SK-N-MC (cell line): ENCODE measurements at regions not wholly inside any gene's neighbourhood (a gene's known extent, or its start where the extent isn't known, plus 50 kb on each side); places are given as distances from the start of the nearest gene placed in this dataset.

Experiments used
- DNase-seq: peaks from one replicate; pipeline ENCODE4 v3.0.0-alpha.2; 2011; ENCODE audit warnings: low read depth, low spot score
- H3K27ac ChIP-seq: fragments of 200-600 bp; sonication (generic); 2 replicates; pipeline ENCODE4 v1.5.1; 2016; ENCODE audit warnings: mixed run types
- H3K36me3 ChIP-seq: fragments of 200-600 bp; sonication (generic); 2 replicates; pipeline ENCODE4 v1.6.1; 2017; ENCODE audit warnings: antibody characterized with exemption, low read length, mixed read lengths; ENCODE audit not compliant: insufficient read depth
- H3K4me3 ChIP-seq: fragments of 200-600 bp; sonication (generic); 2 replicates; pipeline ENCODE4 v1.5.1; 2016
- H3K9ac ChIP-seq: fragments of 200-600 bp; sonication (generic); 2 replicates; pipeline ENCODE4 v1.8.0; 2017; ENCODE audit warnings: mixed run types, mixed read lengths; ENCODE audit not compliant: insufficient read length
- H3K9me3 ChIP-seq: fragments of 200-600 bp; sonication (generic); 2 replicates; pipeline ENCODE4 v1.6.1; 2017; ENCODE audit warnings: low read depth, mild to moderate bottlenecking, antibody characterized with exemption, low read length, moderate library complexity, mixed read lengths
- EZH2 ChIP-seq: fragments of 200-600 bp; sonication (generic); IDR thresholded peaks from one replicate; pipeline ENCODE4 v1.6.1; 2017; ENCODE audit warnings: antibody characterized with exemption
- FOXP2 ChIP-seq: optimal IDR thresholded peaks from 2 replicates; pipeline ENCODE3; 2011; ENCODE audit warnings: mild to moderate bottlenecking, moderate library complexity; ENCODE audit not compliant: insufficient read depth; ENCODE audit errors: extremely low read length, control extremely low read depth
- POLR2AphosphoS5 ChIP-seq: IDR thresholded peaks from 2 replicates; pipeline ENCODE4 v1.6.1; 2012; ENCODE audit warnings: mild to moderate bottlenecking, low read depth, low read length, borderline replicate concordance

DNA sequence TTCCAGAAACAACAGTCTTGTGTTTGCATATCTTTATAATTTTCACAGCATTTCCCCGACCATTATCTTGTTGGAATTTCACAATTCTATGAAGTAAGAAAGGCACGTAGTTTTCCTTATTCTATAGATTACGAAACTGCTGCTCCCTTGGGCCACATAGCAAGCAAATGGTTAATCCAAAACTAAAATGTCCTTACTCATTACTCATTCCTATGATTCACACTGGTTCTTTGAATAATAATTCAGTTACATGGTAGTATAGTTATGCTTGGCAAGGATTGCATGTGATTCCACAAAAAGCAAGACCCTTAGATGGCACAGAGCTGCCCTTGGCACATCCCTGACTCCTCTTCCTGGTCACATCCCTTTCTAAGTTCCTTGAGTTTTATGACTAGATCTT, 51.2 kb downstream of the OR13H1 start:
- no peak overlapping the region for H3K4me3 ChIP-seq
- no peak overlapping the region for H3K27ac ChIP-seq
- no peaks in the 10 kb centered on the region for H3K9me3 ChIP-seq
- no peak for TF ChIP-seq EZH2
- no peak for TF ChIP-seq FOXP2
- TF ChIP-seq POLR2AphosphoS5 = no peak
- no peak for DNase-seq
- H3K36me3 ChIP-seq = no peaks in the 10 kb centered on the region
- no peak overlapping the region for H3K9ac ChIP-seq

DNA sequence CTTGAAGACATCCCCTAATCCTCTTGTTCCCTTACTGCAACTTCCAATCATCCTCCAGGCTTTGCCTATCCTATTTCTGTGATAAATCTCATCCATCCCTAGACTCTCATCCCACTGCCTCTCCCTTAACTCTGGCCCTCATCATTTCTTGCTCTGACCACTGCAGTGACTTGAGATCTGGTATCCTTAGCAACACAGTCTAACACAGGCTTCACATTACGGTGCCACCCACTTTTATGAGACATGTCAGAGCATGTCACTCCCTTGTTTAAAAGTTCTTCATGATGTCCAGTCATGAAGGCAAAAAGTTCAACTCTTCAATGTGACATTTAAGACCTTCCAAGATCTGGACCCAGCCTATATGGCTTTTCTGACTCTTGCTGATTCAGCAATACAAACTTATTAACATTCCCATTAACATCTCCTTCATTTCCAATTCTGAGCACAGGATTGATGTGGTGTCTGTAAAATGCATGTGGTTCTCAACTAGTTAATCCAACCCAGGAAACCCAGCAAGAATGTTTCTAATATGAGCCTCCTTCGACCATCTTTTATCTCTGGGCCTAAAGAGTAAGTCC, 64.0 kb downstream of the OR13H1 start:
- TF ChIP-seq POLR2AphosphoS5 (no peak), EZH2 (no peak), FOXP2 (no peak)
- Histone ChIP-seq H3K27ac (no peak overlapping the region), H3K4me3 (no peak overlapping the region), H3K9me3 (no peaks in the 10 kb centered on the region), H3K9ac (no peak overlapping the region), H3K36me3 (no peaks in the 10 kb centered on the region)
- no peak for DNase-seq

DNA sequence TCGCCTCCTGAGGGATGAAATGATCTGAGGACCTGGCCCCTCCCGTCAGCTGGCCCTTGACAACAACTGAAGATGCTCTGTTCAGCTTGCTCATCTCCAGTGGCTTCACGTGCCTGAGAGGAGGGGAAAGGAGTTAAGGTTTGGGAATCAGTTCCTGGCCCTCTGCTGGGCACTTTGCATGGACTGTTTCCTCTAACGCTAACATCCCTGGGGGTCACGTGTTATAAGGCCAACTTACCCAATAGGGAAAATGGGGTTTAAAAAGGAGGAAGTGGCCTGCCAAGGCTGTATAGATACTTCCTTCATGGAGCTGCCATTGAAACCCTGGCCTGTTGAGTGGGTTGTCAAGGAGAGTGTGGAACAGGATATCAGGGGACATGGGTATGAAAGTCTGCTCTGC, 65.6 kb downstream of the OR13H1 start:
- no peak for TF ChIP-seq POLR2AphosphoS5
- no peak for TF ChIP-seq FOXP2
- TF ChIP-seq EZH2 = no peak
- Histone ChIP-seq H3K36me3 (no peaks in the 10 kb centered on the region), H3K9me3 (no peaks in the 10 kb centered on the region), H3K9ac (no peak overlapping the region), H3K4me3 (no peak overlapping the region), H3K27ac (no peak overlapping the region)
- no peak for DNase-seq

DNA sequence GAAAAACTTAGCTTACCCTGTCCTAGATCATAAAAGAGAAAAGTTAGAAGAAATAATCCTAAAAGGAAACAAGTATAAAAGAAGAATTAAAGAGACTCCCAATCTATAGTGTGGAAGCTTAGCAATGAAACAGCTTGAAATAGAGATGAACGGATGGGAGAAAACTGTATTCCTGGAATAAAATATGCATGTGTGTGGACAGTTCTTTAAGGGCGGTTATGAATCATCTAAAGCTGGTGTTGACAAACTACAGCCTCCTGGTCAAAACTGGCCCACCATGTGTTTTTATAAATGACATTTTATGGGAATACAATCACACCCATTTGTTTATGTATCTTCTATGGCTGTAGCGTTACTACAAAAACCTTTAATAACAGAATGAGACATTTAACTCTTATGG, 69.4 kb downstream of the OR13H1 start:
- TF ChIP-seq EZH2 (no peak), POLR2AphosphoS5 (no peak), FOXP2 (no peak)
- H3K4me3 ChIP-seq = no peak overlapping the region
- H3K27ac ChIP-seq = no peak overlapping the region
- H3K9ac ChIP-seq = no peak overlapping the region
- no peak for DNase-seq
- no peaks in the 10 kb centered on the region for H3K36me3 ChIP-seq
- no peaks in the 10 kb centered on the region for H3K9me3 ChIP-seq

GRCh38 chrX:131614241-131614640, 70.4 kb downstream of the OR13H1 start:
- no peak overlapping the region for H3K27ac ChIP-seq
- H3K9me3 ChIP-seq = no peaks in the 10 kb centered on the region
- no peak for TF ChIP-seq FOXP2
- no peak for TF ChIP-seq EZH2
- TF ChIP-seq POLR2AphosphoS5 = no peak
- no peak overlapping the region for H3K4me3 ChIP-seq
- no peak for DNase-seq
- no peak overlapping the region for H3K9ac ChIP-seq
- no peaks in the 10 kb centered on the region for H3K36me3 ChIP-seq

- H3K4me3 ChIP-seq = no peak overlapping the region
- no peak for DNase-seq
- no peaks in the 10 kb centered on the region for H3K36me3 ChIP-seq
- TF ChIP-seq POLR2AphosphoS5 = no peak
- no peak for TF ChIP-seq FOXP2
- TF ChIP-seq EZH2 = no peak
- no peaks in the 10 kb centered on the region for H3K9me3 ChIP-seq
- no peak overlapping the region for H3K9ac ChIP-seq
- H3K27ac ChIP-seq = no peak overlapping the region
Measured at GRCh38 chrX:131617182-131617581, 73.3 kb downstream of the OR13H1 start.

- Histone ChIP-seq H3K9me3 (no peaks in the 10 kb centered on the region), H3K4me3 (no peak overlapping the region), H3K36me3 (no peaks in the 10 kb centered on the region), H3K27ac (no peak overlapping the region), H3K9ac (no peak overlapping the region)
- no peak for TF ChIP-seq EZH2
- TF ChIP-seq POLR2AphosphoS5 = no peak
- no peak for TF ChIP-seq FOXP2
- DNase-seq = no peak
Measured at GRCh38 chrX:131621650-131622049, 77.8 kb downstream of the OR13H1 start.

GRCh38 chrX:131626681-131627296, 82.9 kb downstream of the OR13H1 start:
- no peaks in the 10 kb centered on the region for H3K9me3 ChIP-seq
- no peak for DNase-seq
- no peak overlapping the region for H3K9ac ChIP-seq
- TF ChIP-seq POLR2AphosphoS5 (no peak), EZH2 (no peak), FOXP2 (no peak)
- no peak overlapping the region for H3K27ac ChIP-seq
- no peaks in the 10 kb centered on the region for H3K36me3 ChIP-seq
- H3K4me3 ChIP-seq = no peak overlapping the region

DNA sequence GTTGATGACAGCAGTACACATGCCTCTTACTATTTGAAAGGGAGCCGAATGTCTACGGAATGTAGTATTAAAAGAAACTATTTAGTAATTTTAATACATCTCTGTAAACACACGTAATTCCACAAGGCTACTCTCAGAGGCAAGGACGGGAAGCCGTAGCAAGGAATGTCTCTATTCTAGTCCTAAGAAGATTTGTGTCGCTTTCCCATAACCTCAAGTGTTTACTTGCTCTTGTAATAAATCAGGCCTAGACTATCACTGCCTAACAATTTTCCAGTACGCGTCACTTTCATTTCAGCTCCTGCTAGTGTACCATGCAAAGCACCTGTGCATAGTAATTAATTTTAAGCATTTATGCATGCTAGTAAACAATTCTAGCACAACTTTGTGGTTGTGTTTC, 86.7 kb downstream of the OR13H1 start:
- no peak overlapping the region for H3K4me3 ChIP-seq
- H3K9ac ChIP-seq = no peak overlapping the region
- no peaks in the 10 kb centered on the region for H3K36me3 ChIP-seq
- H3K9me3 ChIP-seq = no peaks in the 10 kb centered on the region
- no peak overlapping the region for H3K27ac ChIP-seq
- no peak for DNase-seq
- TF ChIP-seq EZH2 (no peak), FOXP2 (no peak), POLR2AphosphoS5 (no peak)

- TF ChIP-seq EZH2 = no peak
- no peak overlapping the region for H3K4me3 ChIP-seq
- no peak overlapping the region for H3K9ac ChIP-seq
- DNase-seq = peak; percentile 28
- H3K36me3 ChIP-seq = no peaks in the 10 kb centered on the region
- no peaks in the 10 kb centered on the region for H3K9me3 ChIP-seq
- no peak overlapping the region for H3K27ac ChIP-seq
Measured at GRCh38 chrX:131633285-131633917, 89.5 kb downstream of the OR13H1 start.
